A549 (cell line): ENCODE measurements at regions not wholly inside any gene's neighbourhood (a gene's known extent, or its start where the extent isn't known, plus 50 kb on each side); places are given as distances from the start of the nearest gene placed in this dataset.

Experiments
- CEBPB ChIP-seq, 2 experiments: fragments of >200 bp in 1 of 2; sonication (Bioruptor Twin) in 1 of 2; formaldehyde crosslinking in 1 of 2; IDR thresholded peaks; 2 replicates each; pipeline ENCODE4 v1.6.1; 2012 to 2016
- KDM1A ChIP-seq: fragments of 200-600 bp; sonication (generic); IDR thresholded peaks from 2 replicates; pipeline ENCODE4 v1.6.1; 2016; ENCODE audit warnings: low read depth, mild to moderate bottlenecking
- NR3C1 ChIP-seq: fragments of >200 bp; sonication (Bioruptor Twin); formaldehyde crosslinking; IDR thresholded peaks from 3 replicates; pipeline ENCODE4 v1.6.1; 2017
- PBX3 ChIP-seq: IDR thresholded peaks from 2 replicates; pipeline ENCODE4 v1.6.1; 2012
- POLR2A ChIP-seq: IDR thresholded peaks from 2 replicates; pipeline ENCODE4 v1.6.1; 2012; ENCODE audit warnings: mild to moderate bottlenecking, low read length
- REST ChIP-seq: fragments of 200-600 bp; sonication (generic); IDR thresholded peaks from 2 replicates; pipeline ENCODE4 v1.6.1; 2016; ENCODE audit warnings: antibody characterized with exemption, mild to moderate bottlenecking, moderate library complexity
- SREBF2 ChIP-seq: fragments of 450-650 bp; IDR thresholded peaks from 2 replicates; pipeline ENCODE4 v1.6.1; 2014; ENCODE audit warnings: mild to moderate bottlenecking, moderate library complexity
- TF ChIP-seq, protein P1 (sequence below): fragments of >200 bp; sonication (Bioruptor Twin); formaldehyde crosslinking; IDR thresholded peaks from 3 replicates; pipeline ENCODE4 v1.5.1; 2016
- TF ChIP-seq, protein P2 (sequence below): fragments of 450-650 bp; IDR thresholded peaks from 2 replicates; pipeline ENCODE4 v1.6.1; 2014; ENCODE audit warnings: antibody characterized with exemption
- TF ChIP-seq, protein P3 (sequence below): fragments of 150-350 bp; IDR thresholded peaks from 2 replicates; pipeline ENCODE4 v1.6.1; 2014; ENCODE audit warnings: low read depth, mild to moderate bottlenecking, low read length

- TF ChIP-seq, protein P1, sequence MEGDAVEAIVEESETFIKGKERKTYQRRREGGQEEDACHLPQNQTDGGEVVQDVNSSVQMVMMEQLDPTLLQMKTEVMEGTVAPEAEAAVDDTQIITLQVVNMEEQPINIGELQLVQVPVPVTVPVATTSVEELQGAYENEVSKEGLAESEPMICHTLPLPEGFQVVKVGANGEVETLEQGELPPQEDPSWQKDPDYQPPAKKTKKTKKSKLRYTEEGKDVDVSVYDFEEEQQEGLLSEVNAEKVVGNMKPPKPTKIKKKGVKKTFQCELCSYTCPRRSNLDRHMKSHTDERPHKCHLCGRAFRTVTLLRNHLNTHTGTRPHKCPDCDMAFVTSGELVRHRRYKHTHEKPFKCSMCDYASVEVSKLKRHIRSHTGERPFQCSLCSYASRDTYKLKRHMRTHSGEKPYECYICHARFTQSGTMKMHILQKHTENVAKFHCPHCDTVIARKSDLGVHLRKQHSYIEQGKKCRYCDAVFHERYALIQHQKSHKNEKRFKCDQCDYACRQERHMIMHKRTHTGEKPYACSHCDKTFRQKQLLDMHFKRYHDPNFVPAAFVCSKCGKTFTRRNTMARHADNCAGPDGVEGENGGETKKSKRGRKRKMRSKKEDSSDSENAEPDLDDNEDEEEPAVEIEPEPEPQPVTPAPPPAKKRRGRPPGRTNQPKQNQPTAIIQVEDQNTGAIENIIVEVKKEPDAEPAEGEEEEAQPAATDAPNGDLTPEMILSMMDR = no peak
- TF ChIP-seq POLR2A = no peak
- no peak for TF ChIP-seq NR3C1
- TF ChIP-seq, protein P2, sequence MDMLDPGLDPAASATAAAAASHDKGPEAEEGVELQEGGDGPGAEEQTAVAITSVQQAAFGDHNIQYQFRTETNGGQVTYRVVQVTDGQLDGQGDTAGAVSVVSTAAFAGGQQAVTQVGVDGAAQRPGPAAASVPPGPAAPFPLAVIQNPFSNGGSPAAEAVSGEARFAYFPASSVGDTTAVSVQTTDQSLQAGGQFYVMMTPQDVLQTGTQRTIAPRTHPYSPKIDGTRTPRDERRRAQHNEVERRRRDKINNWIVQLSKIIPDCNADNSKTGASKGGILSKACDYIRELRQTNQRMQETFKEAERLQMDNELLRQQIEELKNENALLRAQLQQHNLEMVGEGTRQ = no peak
- TF ChIP-seq KDM1A = no peak
- TF ChIP-seq REST = no peak
- TF ChIP-seq PBX3 = no peak
- TF ChIP-seq, protein P3, sequence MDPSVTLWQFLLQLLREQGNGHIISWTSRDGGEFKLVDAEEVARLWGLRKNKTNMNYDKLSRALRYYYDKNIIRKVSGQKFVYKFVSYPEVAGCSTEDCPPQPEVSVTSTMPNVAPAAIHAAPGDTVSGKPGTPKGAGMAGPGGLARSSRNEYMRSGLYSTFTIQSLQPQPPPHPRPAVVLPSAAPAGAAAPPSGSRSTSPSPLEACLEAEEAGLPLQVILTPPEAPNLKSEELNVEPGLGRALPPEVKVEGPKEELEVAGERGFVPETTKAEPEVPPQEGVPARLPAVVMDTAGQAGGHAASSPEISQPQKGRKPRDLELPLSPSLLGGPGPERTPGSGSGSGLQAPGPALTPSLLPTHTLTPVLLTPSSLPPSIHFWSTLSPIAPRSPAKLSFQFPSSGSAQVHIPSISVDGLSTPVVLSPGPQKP = no peak
- no peak for TF ChIP-seq SREBF2
- TF ChIP-seq CEBPB (IDR thresholded peaks at IDR 0.05) = no peak
Observed at GRCh38 chr11:100630898-100631297, 56.2 kb upstream of the ARHGAP42 start.
